GM21367 (cell line): ENCODE measurements at regions not wholly inside any gene's neighbourhood (a gene's known extent, or its start where the extent isn't known, plus 50 kb on each side); places are given as distances from the start of the nearest gene placed in this dataset.
A peak's percentile ranks its signal among the peaks of the same experiment; 100 is the strongest.

Source experiments
- ATAC-seq: cut with Tn5 transposase; IDR thresholded peaks from one replicate; pipeline ENCODE4 v1.9.1; 2021; ENCODE audit not compliant: unreplicated experiment

DNA sequence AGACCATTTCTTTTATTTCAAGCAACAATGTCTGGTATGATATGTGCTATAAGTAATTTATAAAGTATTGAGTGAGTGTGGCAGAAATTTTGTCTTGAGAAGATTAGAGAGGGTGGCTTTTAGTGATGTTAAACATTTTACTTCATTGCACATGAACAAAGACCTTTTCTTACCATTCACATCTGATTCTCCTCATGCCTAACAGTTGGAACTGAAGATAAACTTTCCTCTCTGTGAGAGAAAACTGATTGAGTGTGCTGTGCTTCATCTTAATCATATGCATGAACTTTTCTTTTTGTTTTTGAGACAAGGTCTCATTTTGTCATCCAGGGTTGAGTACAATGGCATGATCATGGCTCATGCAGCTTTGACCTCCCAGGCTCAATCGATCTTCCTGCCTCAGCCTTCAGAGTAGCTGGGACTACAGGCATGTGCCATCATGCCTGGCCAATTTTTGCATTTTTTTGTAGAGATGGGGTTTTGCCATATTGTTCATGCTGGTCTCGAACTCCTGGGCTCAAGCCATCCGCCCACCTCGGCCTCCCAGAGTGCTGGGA is 377.7 kb upstream of the GOLIM4 start:
- ATAC-seq, result no peak

DNA sequence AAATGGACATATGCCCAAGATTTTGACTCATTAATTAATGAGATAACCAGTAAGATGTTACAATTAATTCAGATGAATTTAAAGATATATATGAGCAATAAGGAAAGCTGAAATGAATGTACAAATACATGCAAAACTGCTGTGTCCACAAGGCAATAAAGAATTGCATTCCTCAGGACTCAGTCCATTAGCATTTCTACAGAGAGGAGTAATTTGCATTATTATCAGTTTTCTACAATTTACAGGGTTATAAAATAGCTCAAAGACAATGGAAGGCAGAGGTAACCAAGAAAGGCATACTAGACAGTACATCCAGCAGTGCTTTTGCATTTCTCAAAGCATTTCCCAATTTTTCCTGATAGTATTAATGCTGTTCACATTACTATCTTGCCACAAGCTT is 377.1 kb upstream of the GOLIM4 start:
- no peak for ATAC-seq

DNA sequence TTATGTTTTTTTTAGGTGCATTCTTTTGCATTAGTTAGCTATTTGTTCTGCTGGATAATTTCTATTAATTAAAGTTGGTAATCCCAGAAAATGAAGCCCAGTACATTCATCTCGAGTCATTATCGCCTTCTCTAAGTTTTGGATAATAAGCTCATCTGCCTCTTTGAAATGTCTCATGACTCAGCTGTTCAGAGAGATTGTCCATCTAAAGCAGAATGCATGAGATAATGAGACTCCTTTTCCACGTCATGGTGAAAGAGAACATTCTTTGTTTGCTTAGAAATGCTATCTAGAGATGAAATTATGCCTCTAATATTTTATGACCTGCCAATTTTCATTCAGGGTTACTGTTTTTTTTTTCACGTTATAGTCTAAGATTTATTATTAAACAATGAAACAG is 374.7 kb upstream of the GOLIM4 start:
- no peak for ATAC-seq

DNA sequence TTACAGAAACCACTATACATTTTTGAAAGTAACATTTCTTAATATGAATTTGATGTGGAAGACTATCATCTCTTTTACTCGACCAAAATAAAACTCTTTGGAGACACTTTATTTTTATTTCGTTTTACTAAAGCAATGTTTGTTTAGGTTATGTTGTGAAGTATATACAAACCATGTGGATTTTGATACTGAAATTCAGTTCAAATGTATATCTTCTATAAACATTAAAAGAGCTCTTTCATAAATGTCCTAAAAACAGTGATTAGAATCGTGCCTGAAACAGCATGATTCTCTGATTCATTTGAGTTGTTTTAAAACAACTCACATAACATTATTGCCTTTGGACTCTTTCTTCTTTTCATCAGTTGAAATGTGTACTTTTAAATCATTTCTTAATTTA is 373.7 kb upstream of the GOLIM4 start:
- ATAC-seq, result no peak

DNA sequence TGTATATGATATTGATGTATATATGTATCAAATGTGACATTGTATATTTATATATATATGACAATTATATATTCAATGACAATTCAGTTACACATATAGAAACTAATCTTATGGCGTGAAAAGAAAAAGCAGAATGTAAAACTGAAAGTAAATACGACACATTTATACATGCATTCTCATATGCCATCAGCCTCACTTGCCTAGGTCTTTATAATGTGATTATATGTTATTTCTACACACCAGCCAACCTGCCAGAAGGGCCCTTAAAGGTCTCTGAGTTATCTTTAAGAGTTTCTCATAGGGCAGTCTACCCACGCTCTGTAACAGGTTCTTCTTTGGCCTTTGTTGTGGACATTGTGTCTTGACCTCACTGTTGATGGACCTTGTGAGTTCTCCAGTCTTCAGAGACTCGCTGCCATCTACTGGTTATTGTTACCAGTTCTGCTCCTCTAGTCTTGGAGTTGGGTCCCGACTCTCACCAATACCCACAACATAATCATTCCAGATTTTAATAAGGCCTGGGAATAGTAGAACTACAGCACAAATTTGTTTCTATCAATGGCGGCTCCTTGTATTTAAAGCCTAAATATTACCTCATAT is 371.5 kb upstream of the GOLIM4 start:
- peak; percentile 83 for ATAC-seq

DNA sequence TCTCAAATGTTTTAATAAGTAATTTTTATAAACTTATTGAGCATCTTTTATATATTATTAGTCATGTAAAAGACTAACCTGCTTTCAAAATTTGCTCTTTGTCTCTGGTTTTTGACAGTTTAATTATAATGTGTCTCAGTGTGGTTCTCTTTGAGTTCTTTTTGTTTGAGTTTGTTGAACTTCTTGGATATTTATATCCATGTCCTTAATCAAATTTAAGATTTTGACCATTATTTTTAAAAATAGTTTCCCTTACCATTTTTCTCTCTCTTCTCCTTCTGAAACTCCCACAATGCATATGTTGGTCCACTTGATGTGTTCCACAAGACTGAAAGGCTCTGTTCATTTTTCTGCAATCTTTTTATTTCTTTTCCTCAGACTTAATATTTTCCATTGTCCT is 366.1 kb upstream of the GOLIM4 start:
- ATAC-seq, result no peak

DNA sequence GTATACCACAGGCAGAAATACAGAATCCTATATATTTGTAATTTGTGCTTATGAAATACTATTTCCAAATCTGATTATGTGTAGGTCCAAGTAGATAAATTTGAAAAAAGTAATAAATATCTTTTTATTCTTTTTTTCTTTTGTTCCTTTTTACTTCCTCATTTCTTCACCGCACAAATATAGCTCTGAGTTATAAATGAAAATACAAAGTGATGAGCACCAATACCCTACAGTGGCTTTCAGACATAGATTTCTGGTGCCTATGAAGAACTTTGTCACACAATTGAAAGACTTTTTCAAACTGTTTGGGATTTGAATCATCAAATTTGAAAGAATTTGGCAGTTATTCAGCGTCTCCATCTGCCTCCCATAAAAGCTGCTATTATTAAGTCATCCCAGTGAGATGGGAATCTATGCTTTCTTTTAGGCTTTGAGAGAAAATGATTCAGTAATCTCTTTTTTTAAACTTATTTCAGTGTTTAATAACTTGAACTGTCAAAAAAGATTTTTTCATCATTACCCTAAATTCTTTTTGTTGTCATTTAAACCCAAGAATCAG is 363.6 kb upstream of the GOLIM4 start:
- no peak for ATAC-seq

DNA sequence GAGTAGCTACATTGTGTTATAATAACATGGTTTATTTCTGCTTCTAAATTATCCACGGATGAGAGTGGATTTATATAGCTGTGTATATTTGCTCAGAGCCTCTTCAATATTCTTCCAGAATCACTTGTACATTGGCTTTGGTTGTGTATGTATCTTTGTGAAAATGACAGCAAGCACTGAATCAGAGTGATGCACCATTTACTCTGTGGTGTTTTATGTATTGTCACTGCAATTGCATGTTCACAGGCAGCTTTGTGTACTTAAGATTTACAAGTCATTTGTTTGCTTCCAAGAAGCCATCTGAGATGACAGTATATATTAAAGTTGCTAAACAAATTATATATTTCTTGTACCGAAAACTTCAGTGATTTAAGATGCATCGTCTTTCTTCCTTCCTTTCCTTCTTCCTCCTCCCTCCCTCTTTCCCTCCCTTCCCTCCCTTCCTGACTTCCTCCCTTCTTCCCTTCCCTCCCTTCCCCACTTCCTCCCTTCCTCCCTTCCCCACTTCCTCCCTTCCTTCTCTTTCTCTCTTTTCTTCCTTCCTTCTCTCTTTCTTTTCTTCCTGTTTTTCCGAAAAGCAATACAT is 362.3 kb upstream of the GOLIM4 start:
- no peak for ATAC-seq

DNA sequence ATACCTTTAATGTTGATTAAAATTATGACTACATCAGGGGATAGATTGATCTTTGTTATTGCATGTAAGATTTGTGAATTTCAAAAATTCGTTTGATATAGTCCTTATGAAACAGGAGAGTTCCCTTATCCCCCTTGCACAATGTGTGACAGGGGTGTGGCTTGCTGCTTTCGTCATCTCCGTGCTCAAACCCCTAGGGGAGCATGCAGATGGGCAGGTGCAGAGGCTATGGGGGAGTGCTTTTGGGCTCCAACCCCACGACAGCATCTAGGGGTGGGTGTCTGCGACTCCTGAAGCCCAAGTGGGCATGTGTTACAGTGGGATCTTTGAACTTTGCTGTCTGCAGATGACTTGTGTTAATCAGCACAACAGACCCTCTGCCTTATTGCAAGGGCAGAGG is 360.1 kb upstream of the GOLIM4 start:
- ATAC-seq, result no peak

DNA sequence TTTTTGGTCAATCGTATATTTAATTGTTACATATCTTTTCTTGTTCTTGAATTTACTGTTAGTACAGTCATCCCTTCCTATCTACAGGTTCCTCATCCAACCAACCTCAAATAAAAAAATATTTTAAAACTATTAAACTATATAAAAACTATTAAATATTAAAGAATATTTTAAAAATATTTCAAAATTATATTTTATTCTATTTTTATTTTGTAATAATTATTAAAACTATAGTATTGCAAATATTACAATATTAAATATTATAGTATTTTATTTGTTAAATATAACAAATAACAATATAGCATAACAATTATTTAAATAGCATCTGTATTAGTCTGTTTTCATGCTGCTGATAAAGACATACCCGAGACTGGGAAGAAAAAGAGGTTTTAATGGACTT is 357.9 kb upstream of the GOLIM4 start:
- no peak for ATAC-seq

DNA sequence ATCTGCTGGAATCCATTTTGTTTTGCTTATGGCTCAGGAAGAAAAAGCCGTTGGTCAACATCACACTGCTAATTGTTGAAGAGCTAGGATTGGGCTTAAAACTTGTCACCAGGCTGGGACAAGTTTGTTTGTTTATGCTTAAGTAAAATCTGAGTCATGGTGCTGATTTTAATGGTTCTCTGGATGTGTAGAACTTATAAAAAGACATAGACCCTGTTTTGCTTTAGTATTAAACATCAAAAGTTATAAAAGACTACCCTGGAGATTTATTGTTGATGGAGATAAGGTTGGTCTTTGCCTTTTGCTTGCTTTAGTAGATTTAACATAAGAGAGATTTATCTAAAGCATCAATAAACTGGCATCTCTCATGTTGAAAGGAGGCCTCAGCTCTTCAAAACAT is 348.2 kb upstream of the GOLIM4 start:
- no peak for ATAC-seq

DNA sequence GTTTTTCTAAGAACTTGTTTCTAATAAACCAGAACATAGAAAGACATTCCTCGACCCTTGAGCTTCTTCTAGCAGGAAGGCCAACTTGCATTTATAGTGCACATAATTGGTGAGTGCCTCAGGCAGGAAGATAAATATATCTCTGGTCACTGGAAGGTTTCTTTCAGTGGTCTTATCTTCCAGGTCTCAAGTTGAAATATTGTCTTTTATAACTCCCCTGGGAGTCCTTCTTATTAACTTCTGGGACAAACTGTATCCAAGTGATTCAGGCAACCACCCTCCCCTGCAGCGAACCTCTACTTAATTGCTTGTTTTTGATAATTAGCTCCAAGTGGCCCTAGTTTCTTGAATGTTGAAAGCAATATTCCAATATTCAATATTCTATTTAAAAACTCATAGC is 346.8 kb upstream of the GOLIM4 start:
- ATAC-seq, result no peak

DNA sequence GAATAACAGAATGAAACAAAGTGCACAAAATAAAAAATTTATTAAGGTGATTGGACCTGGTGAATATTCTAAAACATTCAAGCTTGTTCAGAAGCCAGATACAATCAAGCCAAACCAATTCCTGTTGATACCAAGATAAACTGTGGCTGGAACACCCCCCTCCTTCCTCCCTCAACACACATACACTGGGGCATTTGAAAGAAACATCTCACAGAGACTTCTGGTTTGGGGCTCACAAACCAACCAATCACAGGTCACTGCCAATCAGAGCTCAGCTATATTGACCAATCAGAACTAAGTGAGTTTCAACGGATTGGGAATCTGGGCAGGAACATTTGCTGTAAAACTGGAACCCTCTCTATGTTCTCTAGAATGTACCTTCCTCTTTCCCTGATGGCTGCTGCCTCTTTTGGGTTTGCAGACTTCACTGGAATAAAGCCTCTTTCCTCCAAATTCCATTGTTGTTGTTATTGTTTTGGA is 340.6 kb upstream of the GOLIM4 start:
- no peak for ATAC-seq

DNA sequence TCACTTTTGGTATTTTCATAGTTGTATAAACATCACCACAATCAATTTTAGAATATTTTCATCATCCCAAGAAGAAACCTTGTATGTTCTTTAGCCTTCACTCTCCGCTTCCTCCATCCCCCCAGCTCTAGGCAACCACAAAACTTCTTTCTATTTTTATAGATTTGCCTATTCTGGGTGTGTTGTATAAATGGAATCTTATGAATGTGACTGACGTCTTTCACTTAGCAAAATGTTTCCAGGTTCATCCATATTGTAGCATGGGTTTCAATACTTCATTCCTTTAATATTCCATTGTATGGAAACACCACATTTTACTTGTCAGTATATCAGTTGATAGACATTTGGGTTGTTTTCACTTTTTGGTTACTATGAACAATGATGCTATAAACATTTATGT is 335.8 kb upstream of the GOLIM4 start:
- no peak for ATAC-seq

DNA sequence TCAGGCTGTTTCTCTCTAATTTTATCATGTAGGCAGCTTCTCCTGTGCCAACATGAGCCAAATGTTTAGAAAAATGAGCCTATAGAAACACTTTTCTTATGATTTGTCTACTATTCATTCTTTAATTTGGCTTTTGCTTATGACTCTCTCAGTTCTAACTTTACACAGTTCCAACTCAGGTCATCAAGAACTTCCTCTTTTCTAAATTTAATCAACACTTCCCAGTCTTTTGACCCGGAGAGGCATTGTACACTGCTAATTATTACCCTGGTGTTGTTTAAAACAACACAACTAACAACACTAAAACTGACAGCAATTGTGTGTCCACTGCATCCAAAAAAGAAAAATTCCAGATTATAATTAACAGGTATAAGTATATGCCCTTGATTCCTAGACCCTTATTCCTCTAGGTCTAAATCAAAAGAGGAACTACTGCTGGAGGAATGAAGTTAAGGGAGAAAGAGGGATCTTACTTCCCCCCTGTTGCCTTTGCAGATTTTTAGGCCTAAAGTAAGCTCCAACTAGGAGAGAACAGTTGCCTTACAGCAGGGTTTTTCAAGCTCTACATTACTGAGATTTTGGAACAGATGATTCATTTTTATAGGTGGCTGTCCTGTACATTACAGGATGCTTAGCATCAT is 332.2 kb upstream of the GOLIM4 start:
- no peak for ATAC-seq

DNA sequence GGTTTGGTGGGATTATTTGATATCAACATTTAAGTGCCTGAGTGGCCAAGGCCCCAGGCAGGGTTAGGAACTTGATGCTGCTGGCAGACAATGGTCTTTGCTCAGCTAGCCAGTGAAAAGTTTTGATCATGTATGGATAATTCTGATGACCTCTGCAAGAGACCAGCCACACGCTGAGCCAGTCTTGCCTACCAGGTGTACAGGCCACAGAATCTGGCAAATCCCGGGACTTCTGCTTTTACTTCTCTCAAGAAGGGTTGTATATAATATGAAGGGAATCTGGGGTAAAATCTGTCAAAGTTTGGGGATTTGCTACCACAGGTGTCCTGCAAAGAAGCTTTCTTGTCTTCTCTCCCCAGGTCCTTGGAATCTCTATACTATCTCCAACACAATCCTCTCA is 331.4 kb upstream of the GOLIM4 start:
- no peak for ATAC-seq

DNA sequence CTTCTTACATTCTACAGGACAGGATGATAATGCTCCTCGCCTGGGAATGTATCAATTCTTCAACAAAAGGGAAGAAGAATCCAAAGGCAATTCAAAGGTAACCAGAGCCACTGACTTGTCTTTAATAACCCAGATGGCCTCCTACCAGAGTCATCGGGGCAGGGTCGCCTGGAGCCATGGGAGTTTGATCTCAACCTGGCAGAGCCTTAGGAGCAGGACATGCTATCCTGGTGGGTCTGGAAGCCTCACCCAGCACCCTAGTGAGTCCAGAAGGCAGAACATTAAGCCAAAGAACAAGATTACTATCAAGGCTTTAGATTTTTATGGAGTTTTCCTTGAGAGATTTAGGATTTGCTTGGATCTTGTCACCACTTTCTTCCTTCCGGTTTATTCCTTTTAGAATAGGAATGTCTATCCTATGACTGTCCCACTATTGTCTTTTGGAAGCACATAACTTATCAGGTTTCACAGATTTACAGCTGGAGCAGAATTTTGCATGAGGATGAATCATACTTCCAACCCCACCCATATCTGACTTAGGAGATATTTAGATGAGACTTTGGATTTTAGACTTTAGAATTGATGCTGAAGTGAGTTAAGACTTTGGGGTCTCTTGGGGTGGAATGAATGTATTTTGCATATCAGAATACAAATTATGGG is 330.3 kb upstream of the GOLIM4 start:
- ATAC-seq, result no peak

DNA sequence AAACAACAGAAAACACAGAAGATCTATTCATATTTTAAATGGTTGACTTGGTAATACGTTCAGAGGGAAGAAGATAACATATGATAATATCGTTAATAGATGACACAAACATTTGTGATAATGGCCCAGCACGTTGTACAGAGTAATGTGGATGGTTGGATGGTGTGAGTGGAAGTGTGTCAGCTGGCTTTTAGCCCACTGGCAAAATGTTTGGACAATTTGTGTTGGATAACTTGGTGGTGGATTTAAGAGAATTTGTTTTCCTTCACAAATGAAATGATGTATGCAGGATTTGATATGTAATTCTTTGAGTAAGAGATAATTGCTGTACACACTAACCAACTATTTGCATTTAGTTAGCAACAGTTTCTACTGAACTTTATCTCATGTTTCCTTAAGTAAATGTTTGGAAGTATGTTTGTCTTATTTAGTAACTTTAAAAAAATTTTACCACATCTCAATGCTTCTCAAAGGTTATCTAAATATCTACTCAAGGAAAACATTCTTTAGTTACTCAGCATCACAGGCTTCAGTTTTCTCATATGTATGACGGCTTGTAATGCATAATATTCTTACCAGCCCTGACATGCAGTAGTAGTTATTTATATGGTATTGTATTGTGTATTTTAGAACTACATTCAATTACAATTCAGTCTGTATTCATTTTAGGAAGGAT is 328.5 kb upstream of the GOLIM4 start:
- ATAC-seq, result no peak

DNA sequence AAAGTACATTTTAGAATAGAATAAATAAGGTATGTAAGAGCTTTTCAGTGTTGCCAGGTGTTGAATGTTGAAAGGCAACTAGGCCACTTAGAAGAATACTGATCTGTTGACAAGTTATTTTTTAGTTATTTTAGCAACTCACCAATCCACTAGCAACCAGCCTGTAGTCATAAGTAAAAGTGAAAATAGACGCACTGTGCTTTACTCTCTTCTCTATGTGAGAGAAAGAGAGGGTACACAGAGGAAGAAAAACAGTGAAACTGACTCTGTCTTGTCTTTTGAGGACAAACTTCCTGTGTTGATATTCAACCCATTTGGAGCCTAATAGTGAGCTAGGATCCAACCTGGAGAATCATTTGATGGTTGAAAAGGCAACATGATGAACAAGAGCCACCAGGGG is 327.1 kb upstream of the GOLIM4 start:
- no peak for ATAC-seq

DNA sequence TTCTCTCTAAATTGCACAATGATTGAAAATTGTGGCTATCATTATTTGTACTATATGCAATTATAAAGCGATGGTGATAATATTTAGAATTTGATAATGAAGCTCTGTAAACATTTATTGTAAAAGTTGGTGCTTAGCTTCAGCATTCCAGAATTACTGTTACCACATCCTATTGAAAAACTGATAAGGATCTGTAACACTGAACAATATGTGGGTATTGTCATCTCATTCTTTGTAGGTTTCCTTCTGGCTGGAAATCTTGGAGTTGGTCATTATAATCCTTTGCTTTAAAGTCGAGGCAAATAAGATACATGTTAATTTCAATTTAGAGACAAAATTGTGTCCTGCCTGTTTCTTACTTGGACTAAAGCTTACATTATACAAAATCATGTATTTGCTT is 323.4 kb upstream of the GOLIM4 start:
- ATAC-seq, result no peak

DNA sequence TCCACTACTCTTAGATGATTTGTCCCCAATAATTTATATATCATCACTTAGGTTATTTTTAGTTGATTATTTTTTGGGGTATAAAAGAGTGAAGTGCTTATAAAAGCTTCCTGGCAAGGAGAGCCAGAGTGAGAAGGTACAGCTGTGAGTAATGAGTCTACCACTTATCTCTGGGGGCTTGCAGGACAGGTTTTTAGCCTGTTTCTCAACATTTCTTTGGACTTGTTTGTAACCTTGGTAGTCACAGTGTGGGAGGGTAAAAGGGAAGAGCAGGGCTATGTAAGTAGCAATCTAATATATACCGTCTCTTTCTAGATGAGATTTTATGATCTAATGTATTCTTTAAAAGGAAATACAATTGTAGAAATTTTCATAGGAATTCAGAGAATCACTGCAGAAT is 321.3 kb upstream of the GOLIM4 start:
- no peak for ATAC-seq
